Suprapubic skin (tissue), 4 donors: ENCODE measurements at regions not wholly inside any gene's neighbourhood (a gene's known extent, or its start where the extent isn't known, plus 50 kb on each side); places are given as distances from the start of the nearest gene placed in this dataset.

Experiments used
- CTCF ChIP-seq, 2 donors: fragments of 200-600 bp in 1 of 2; fragments of 450-650 bp in 1 of 2; sonication (generic) in 1 of 2; IDR thresholded peaks; one replicate each; pipeline ENCODE4 v1.5.1; 2016 to 2019; ENCODE audit warnings: antibody characterized with exemption in 2 of 2, mild to moderate bottlenecking in 1 of 2, moderate library complexity in 1 of 2
- POLR2A ChIP-seq, 2 donors: fragments of 450-650 bp; IDR thresholded peaks; one replicate each; pipeline ENCODE4 v1.6.1; 2017; ENCODE audit warnings: antibody characterized with exemption in 2 of 2, mild to moderate bottlenecking in 2 of 2, moderate library complexity in 2 of 2
- POLR2AphosphoS5 ChIP-seq, 3 donors: sonication (generic); formaldehyde crosslinking; IDR thresholded peaks; one replicate each; pipeline ENCODE4 v1.6.1; 2017; ENCODE audit warnings: antibody characterized with exemption in 3 of 3

GRCh38 chr10:128928231-128928836 lies 538.7 kb upstream of the MGMT start:
- TF ChIP-seq CTCF (IDR thresholded peaks at IDR 0.05) (no peak), POLR2AphosphoS5 (IDR thresholded peaks at IDR 0.05) (no peak), POLR2A (IDR thresholded peaks at IDR 0.05) (no peak)
